ENCODE measurements at regions not wholly inside any gene's neighbourhood (a gene's known extent, or its start where the extent isn't known, plus 50 kb on each side); places are given as distances from the start of the nearest gene placed in this dataset.

DNA sequence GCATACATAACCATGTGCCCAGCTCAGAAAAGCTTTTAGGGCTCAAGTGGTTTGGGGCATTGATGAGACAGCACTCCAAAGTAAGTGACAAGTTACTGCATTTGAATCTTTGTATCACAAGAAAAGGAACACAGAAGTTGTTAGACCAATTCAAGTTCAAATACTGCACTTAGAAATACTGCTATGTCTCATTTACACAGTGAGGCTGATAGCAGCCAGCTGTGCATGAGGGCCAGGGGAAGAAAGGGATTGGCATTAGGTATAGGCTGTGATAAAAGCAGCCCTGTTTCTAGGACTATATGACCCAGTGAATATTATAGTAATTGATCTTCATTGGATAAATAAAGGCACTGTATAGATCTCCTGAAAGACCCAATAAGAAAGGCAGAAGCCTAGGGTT lies 197.8 kb upstream of the SORCS1 start:
- Mint-ChIP-seq H3K27ac (no peak overlapping the region), H3K4me3 (no peak overlapping the region), H3K4me1 (no peaks in the 10 kb centered on the region), H3K9me3 (no peaks in the 10 kb centered on the region), H3K27me3 (ENCODE audit: insufficient read depth, low read depth, poor library complexity) (no peaks in the 10 kb centered on the region), H3K36me3 (ENCODE audit: low read depth) (no peaks in the 10 kb centered on the region)
- Histone ChIP-seq H3K27ac (ENCODE audit: low read depth) (no peak overlapping the region), H3K4me2 (no peak overlapping the region), H3K36me3 (ENCODE audit: insufficient read depth) (no peaks in the 10 kb centered on the region), H3K27me3 (ENCODE audit: insufficient read depth) (no peaks in the 10 kb centered on the region), H3K4me3 (no peak overlapping the region), H3K79me2 (replicated peaks; ENCODE audit: insufficient read depth) (no peaks in the 10 kb centered on the region), H2AFZ (no peak overlapping the region), H3K4me1 (ENCODE audit: insufficient read depth) (no peaks in the 10 kb centered on the region), H3K9me2 (ENCODE audit: insufficient read depth) (0 out of 2 replicates have a peak, but pooled peaks cover 2% of the 10 kb centered on the region), H3F3A (replicated peaks; ENCODE audit: low read depth) (no peaks in the 10 kb centered on the region), H4K20me1 (replicated peaks; ENCODE audit: insufficient read depth) (no peaks in the 10 kb centered on the region)
- ATAC-seq (no peak), DNase-seq (ENCODE audit: low spot score) (no peak)
- TF ChIP-seq JUNB (IDR thresholded peaks at IDR 0.05; ENCODE audit: unreplicated experiment) (no peak), STAT1 (IDR thresholded peaks at IDR 0.05; ENCODE audit: unreplicated experiment) (no peak), EZH2 (IDR thresholded peaks at IDR 0.05; ENCODE audit: low read depth, unreplicated experiment) (no peak), NANOG (IDR thresholded peaks at IDR 0.05; ENCODE audit: borderline replicate concordance) (no peak), POLR2AphosphoS5 (IDR thresholded peaks at IDR 0.05; ENCODE audit: low read depth) (no peak), ZNF114 (CRISPR knock-in tag; IDR thresholded peaks at IDR 0.05) (no peak), EZH2phosphoT487 (IDR thresholded peaks at IDR 0.05; ENCODE audit: unreplicated experiment) (no peak)
- TF ChIP-seq, protein P1, sequence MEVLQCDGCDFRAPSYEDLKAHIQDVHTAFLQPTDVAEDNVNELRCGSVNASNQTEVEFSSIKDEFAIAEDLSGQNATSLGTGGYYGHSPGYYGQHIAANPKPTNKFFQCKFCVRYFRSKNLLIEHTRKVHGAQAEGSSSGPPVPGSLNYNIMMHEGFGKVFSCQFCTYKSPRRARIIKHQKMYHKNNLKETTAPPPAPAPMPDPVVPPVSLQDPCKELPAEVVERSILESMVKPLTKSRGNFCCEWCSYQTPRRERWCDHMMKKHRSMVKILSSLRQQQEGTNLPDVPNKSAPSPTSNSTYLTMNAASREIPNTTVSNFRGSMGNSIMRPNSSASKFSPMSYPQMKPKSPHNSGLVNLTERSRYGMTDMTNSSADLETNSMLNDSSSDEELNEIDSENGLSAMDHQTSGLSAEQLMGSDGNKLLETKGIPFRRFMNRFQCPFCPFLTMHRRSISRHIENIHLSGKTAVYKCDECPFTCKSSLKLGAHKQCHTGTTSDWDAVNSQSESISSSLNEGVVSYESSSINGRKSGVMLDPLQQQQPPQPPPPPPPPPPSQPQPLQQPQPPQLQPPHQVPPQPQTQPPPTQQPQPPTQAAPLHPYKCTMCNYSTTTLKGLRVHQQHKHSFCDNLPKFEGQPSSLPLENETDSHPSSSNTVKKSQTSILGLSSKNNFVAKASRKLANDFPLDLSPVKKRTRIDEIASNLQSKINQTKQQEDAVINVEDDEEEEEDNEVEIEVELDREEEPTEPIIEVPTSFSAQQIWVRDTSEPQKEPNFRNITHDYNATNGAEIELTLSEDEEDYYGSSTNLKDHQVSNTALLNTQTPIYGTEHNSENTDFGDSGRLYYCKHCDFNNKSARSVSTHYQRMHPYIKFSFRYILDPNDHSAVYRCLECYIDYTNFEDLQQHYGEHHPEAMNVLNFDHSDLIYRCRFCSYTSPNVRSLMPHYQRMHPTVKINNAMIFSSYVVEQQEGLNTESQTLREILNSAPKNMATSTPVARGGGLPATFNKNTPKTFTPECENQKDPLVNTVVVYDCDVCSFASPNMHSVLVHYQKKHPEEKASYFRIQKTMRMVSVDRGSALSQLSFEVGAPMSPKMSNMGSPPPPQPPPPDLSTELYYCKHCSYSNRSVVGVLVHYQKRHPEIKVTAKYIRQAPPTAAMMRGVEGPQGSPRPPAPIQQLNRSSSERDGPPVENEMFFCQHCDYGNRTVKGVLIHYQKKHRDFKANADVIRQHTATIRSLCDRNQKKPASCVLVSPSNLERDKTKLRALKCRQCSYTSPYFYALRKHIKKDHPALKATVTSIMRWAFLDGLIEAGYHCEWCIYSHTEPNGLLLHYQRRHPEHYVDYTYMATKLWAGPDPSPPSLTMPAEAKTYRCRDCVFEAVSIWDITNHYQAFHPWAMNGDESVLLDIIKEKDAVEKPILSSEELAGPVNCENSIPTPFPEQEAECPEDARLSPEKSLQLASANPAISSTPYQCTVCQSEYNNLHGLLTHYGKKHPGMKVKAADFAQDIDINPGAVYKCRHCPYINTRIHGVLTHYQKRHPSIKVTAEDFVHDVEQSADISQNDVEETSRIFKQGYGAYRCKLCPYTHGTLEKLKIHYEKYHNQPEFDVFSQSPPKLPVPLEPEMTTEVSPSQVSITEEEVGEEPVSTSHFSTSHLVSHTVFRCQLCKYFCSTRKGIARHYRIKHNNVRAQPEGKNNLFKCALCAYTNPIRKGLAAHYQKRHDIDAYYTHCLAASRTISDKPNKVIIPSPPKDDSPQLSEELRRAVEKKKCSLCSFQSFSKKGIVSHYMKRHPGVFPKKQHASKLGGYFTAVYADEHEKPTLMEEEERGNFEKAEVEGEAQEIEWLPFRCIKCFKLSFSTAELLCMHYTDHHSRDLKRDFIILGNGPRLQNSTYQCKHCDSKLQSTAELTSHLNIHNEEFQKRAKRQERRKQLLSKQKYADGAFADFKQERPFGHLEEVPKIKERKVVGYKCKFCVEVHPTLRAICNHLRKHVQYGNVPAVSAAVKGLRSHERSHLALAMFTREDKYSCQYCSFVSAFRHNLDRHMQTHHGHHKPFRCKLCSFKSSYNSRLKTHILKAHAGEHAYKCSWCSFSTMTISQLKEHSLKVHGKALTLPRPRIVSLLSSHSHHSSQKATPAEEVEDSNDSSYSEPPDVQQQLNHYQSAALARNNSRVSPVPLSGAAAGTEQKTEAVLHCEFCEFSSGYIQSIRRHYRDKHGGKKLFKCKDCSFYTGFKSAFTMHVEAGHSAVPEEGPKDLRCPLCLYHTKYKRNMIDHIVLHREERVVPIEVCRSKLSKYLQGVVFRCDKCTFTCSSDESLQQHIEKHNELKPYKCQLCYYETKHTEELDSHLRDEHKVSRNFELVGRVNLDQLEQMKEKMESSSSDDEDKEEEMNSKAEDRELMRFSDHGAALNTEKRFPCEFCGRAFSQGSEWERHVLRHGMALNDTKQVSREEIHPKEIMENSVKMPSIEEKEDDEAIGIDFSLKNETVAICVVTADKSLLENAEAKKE (CRISPR knock-in tag; IDR thresholded peaks at IDR 0.05) = no peak
- TF ChIP-seq, protein P2, sequence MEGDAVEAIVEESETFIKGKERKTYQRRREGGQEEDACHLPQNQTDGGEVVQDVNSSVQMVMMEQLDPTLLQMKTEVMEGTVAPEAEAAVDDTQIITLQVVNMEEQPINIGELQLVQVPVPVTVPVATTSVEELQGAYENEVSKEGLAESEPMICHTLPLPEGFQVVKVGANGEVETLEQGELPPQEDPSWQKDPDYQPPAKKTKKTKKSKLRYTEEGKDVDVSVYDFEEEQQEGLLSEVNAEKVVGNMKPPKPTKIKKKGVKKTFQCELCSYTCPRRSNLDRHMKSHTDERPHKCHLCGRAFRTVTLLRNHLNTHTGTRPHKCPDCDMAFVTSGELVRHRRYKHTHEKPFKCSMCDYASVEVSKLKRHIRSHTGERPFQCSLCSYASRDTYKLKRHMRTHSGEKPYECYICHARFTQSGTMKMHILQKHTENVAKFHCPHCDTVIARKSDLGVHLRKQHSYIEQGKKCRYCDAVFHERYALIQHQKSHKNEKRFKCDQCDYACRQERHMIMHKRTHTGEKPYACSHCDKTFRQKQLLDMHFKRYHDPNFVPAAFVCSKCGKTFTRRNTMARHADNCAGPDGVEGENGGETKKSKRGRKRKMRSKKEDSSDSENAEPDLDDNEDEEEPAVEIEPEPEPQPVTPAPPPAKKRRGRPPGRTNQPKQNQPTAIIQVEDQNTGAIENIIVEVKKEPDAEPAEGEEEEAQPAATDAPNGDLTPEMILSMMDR (conservative IDR thresholded peaks at IDR 0.05; ENCODE audit: low read depth in 2 of 2) = no peak

Measured in GM23338 (cell line).